GM23248 (cell line): ENCODE measurements at regions not wholly inside any gene's neighbourhood (a gene's known extent, or its start where the extent isn't known, plus 50 kb on each side); places are given as distances from the start of the nearest gene placed in this dataset.

ENCODE experiments used
- EZH2 ChIP-seq: fragments of 200-600 bp; sonication (generic); IDR thresholded peaks from 2 replicates; pipeline ENCODE4 v1.6.1; 2018; ENCODE audit warnings: antibody characterized with exemption, mild to moderate bottlenecking; ENCODE audit not compliant: insufficient read depth, poor library complexity, severe bottlenecking
- EZH2phosphoT487 ChIP-seq: fragments of 200-600 bp; sonication (generic); IDR thresholded peaks from 2 replicates; pipeline ENCODE4 v1.6.1; 2018; ENCODE audit warnings: antibody characterized with exemption, moderate library complexity, mild to moderate bottlenecking, low read depth; ENCODE audit not compliant: insufficient read depth

- TF ChIP-seq EZH2 (no peak), EZH2phosphoT487 (no peak)
Measured at GRCh38 chr11:76291576-76292526, 85.5 kb upstream of the WNT11 start.
